Epithelial cell of proximal tubule (primary cell): ENCODE measurements at regions not wholly inside any gene's neighbourhood (a gene's known extent, or its start where the extent isn't known, plus 50 kb on each side); places are given as distances from the start of the nearest gene placed in this dataset.

Experiments
- DNase-seq: peaks from one replicate; pipeline ENCODE4 v3.0.0-alpha.2; 2011; ENCODE audit warnings: low read depth
- H3K4me3 ChIP-seq: 2 replicates; pipeline ENCODE4 v1.5.1; 2011; ENCODE audit warnings: low read depth, mild to moderate bottlenecking, low read length
- CTCF ChIP-seq: conservative IDR thresholded peaks from 2 replicates; pipeline ENCODE4 v1.5.1; 2012; ENCODE audit warnings: low read depth, mild to moderate bottlenecking, low read length

GRCh38 chr3:151960961-151961580, 87.6 kb downstream of the SUCNR1 start:
- no peak overlapping the region for H3K4me3 ChIP-seq
- TF ChIP-seq CTCF: no peak
- DNase-seq: no peak

- no peak for TF ChIP-seq CTCF
- DNase-seq: no peak
- no peak overlapping the region for H3K4me3 ChIP-seq
These were observed 88.9 kb downstream of the SUCNR1 start for GRCh38 chr3:151962352-151962751.

- no peak overlapping the region for H3K4me3 ChIP-seq
- no peak for DNase-seq
- TF ChIP-seq CTCF: no peak
These were observed 89.5 kb downstream of the SUCNR1 start for GRCh38 chr3:151962912-151963311.

GRCh38 chr3:151964743-151965142, 91.3 kb downstream of the SUCNR1 start:
- no peak for DNase-seq

GRCh38 chr3:151969026-151969642, 95.7 kb downstream of the SUCNR1 start:
- no peak for DNase-seq
- H3K4me3 ChIP-seq: no peak overlapping the region
- TF ChIP-seq CTCF: no peak

More at GRCh38 chr3:151964743-151965142, 91.3 kb downstream of the SUCNR1 start:
- no peak overlapping the region for H3K4me3 ChIP-seq
- no peak for TF ChIP-seq CTCF

GRCh38 chr3:151971814-151972579, 98.6 kb downstream of the SUCNR1 start:
- no peak overlapping the region for H3K4me3 ChIP-seq
- no peak for TF ChIP-seq CTCF
- no peak for DNase-seq
